Astrocyte (in vitro differentiated cells and primary cell): ENCODE measurements at regions not wholly inside any gene's neighbourhood (a gene's known extent, or its start where the extent isn't known, plus 50 kb on each side); places are given as distances from the start of the nearest gene placed in this dataset.
"Not testable (repeated sequence)": the region's sequence is repeated elsewhere in the genome, so short reads cannot be mapped to it uniquely, and the experiment has no call there.

ENCODE experiments used
- CTCF ChIP-seq: IDR thresholded peaks from 2 replicates; pipeline ENCODE4 v1.5.1; 2011; ENCODE audit warnings: low read depth, mild to moderate bottlenecking, inconsistent platforms, low read length, moderate library complexity; ENCODE audit not compliant: insufficient read depth
- EZH2 ChIP-seq: IDR thresholded peaks from 2 replicates; pipeline ENCODE4 v1.6.1; 2012; ENCODE audit warnings: mild to moderate bottlenecking, low read length, inconsistent platforms; ENCODE audit not compliant: insufficient read depth

GRCh38 chr1:112821307-112822063 is 106.4 kb upstream of the PPM1J start:
- not testable (repeated sequence) for TF ChIP-seq CTCF, EZH2
